DND-41 (cell line): ENCODE measurements at regions not wholly inside any gene's neighbourhood (a gene's known extent, or its start where the extent isn't known, plus 50 kb on each side); places are given as distances from the start of the nearest gene placed in this dataset.

Source experiments
- ATAC-seq: fragments of 200-7000 bp; cut with Tn5 transposase; 3 replicates; pipeline ENCODE4 v1.9.1; 2021; ENCODE audit warnings: low read depth; ENCODE audit not compliant: insufficient read depth
- DNase-seq: peaks from one replicate; pipeline ENCODE4 v3.0.0-alpha.2; 2020
- H2AFZ ChIP-seq: 2 replicates; pipeline ENCODE4 v1.6.0; 2012; ENCODE audit warnings: low read depth, low read length
- H3K27ac ChIP-seq: 2 replicates; pipeline ENCODE4 v1.5.1; 2012; ENCODE audit warnings: low read length, inconsistent platforms
- H3K27me3 ChIP-seq: fragments of 200-600 bp; sonication (generic); 2 replicates; pipeline ENCODE4 v1.6.0; 2012; ENCODE audit warnings: low read length, mild to moderate bottlenecking, inconsistent platforms; ENCODE audit not compliant: insufficient read depth, poor library complexity
- H3K36me3 ChIP-seq: 2 replicates; pipeline ENCODE4 v1.5.1; 2012; ENCODE audit warnings: low read length, inconsistent platforms; ENCODE audit not compliant: insufficient read depth
- H3K4me1 ChIP-seq: 2 replicates; pipeline ENCODE4 v1.5.1; 2012; ENCODE audit warnings: mild to moderate bottlenecking, low read length; ENCODE audit not compliant: insufficient read depth
- H3K4me2 ChIP-seq: 2 replicates; pipeline ENCODE4 v1.6.0; 2012; ENCODE audit warnings: mild to moderate bottlenecking, moderate library complexity, low read length, inconsistent platforms; ENCODE audit not compliant: insufficient read depth
- H3K4me3 ChIP-seq, 2 experiments: fragments of 200-600 bp in 1 of 2; shearing (Covaris generic) in 1 of 2; 2 replicates each; pipeline ENCODE4 v1.5.1; 2012 to 2016; ENCODE audit warnings: inconsistent platforms in 2 of 2, low read length in 2 of 2, mild to moderate bottlenecking in 2 of 2, low read depth in 1 of 2, moderate library complexity in 1 of 2
- H3K79me2 ChIP-seq: 2 replicates; pipeline ENCODE4 v1.6.0; 2012; ENCODE audit warnings: low read length, inconsistent platforms; ENCODE audit not compliant: insufficient read depth
- H3K9ac ChIP-seq: 2 replicates; pipeline ENCODE4 v1.6.0; 2012; ENCODE audit warnings: low read depth, mild to moderate bottlenecking, inconsistent platforms, low read length, moderate library complexity
- H3K9me3 ChIP-seq: 2 replicates; pipeline ENCODE4 v1.5.1; 2012; ENCODE audit warnings: low read length, moderate library complexity, mild to moderate bottlenecking, inconsistent platforms; ENCODE audit not compliant: insufficient read depth, severe bottlenecking
- H4K20me1 ChIP-seq: 2 replicates; pipeline ENCODE4 v1.6.0; 2012; ENCODE audit warnings: low read length; ENCODE audit not compliant: insufficient read depth
- CTCF ChIP-seq: IDR thresholded peaks from 2 replicates; pipeline ENCODE4 v1.5.1; 2012; ENCODE audit warnings: borderline replicate concordance, low read length, moderate library complexity, mild to moderate bottlenecking; ENCODE audit not compliant: poor library complexity, severe bottlenecking; ENCODE audit errors: extremely low read depth
- EZH2 ChIP-seq: IDR thresholded peaks from 3 replicates; pipeline ENCODE4 v1.6.1; 2012; ENCODE audit warnings: borderline replicate concordance, low read depth, mild to moderate bottlenecking, moderate library complexity, low read length, inconsistent platforms; ENCODE audit not compliant: severe bottlenecking

- H3K4me3 ChIP-seq = no peak overlapping the region
- DNase-seq = no peak
- no peak for ATAC-seq
These were observed 564.5 kb upstream of the PSMD7 start for GRCh38 chr16:73732143-73732542.

GRCh38 chr16:73730481-73731090, 566.0 kb upstream of the PSMD7 start:
- Histone ChIP-seq H3K4me2 (no peak overlapping the region), H3K9ac (no peak overlapping the region), H3K4me3 (no peak overlapping the region), H3K27ac (no peak overlapping the region), H3K27me3 (no peaks in the 10 kb centered on the region), H3K79me2 (no peaks in the 10 kb centered on the region), H3K4me1 (no peaks in the 10 kb centered on the region), H3K9me3 (no peaks in the 10 kb centered on the region), H3K36me3 (no peaks in the 10 kb centered on the region), H4K20me1 (no peaks in the 10 kb centered on the region), H2AFZ (no peak overlapping the region)
- DNase-seq (no peak), ATAC-seq (no peak)
- TF ChIP-seq CTCF = no peak
- TF ChIP-seq EZH2 = no peak

More at GRCh38 chr16:73732143-73732542, 564.5 kb upstream of the PSMD7 start:
- H3K9me3 ChIP-seq = no peaks in the 10 kb centered on the region
- H3K27me3 ChIP-seq = no peaks in the 10 kb centered on the region
- no peak for TF ChIP-seq CTCF
- no peak for TF ChIP-seq EZH2
- no peaks in the 10 kb centered on the region for H3K36me3 ChIP-seq
- H2AFZ ChIP-seq = no peak overlapping the region
- H3K4me2 ChIP-seq = no peak overlapping the region
- H3K9ac ChIP-seq = no peak overlapping the region
- no peak overlapping the region for H3K27ac ChIP-seq
- no peaks in the 10 kb centered on the region for H4K20me1 ChIP-seq
- H3K79me2 ChIP-seq = no peaks in the 10 kb centered on the region
- no peaks in the 10 kb centered on the region for H3K4me1 ChIP-seq

DNA sequence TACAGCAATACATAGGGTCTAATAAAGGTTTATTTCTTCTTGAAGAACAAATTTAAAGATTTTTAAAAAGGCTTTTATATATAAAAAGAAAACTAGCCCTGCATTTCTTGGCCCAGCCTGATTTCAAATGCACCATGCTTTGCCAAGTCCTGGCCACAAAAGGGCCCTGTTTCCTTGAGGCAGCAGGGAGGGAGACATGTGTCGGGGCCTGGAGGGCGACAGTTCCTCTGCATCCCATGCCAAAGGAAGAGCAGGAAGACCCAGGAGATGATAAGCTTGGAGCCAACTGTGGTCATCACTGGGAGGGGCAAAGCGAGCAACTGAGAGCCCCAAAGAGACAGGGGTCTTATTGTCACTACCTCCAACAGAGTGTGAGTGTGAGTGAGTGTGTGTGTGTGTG, 571.5 kb upstream of the PSMD7 start:
- Histone ChIP-seq H3K36me3 (no peaks in the 10 kb centered on the region), H3K4me3 (no peak overlapping the region), H3K9ac (no peak overlapping the region), H2AFZ (no peak overlapping the region), H3K9me3 (no peaks in the 10 kb centered on the region), H3K27ac (no peak overlapping the region), H4K20me1 (no peaks in the 10 kb centered on the region), H3K4me2 (no peak overlapping the region), H3K4me1 (no peaks in the 10 kb centered on the region), H3K27me3 (peaks cover 5% of the 10 kb centered on the region), H3K79me2 (no peaks in the 10 kb centered on the region)
- no peak for ATAC-seq
- DNase-seq = no peak
- TF ChIP-seq CTCF = no peak

DNA sequence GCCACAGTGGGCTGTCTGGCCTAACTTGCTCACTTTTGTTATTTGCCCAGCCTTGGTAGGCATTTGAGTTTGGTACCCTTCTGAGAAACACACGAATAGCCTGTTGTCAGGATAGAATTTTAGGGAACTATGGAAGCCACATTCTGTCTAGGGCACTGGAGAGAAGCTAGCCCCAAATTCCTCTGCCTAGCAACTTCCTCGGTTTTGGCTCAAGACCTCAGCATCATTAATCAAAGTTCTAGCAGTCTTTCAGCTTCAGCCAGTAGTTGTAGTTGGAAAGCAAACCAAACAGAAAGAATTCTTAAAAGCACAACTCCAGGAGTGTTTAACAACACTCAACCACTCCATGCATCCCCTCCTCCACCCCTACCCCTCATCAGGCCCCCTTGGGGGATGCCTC, 572.1 kb upstream of the PSMD7 start:
- no peak overlapping the region for H2AFZ ChIP-seq
- H4K20me1 ChIP-seq = no peaks in the 10 kb centered on the region
- no peak overlapping the region for H3K27ac ChIP-seq
- H3K27me3 ChIP-seq = peaks cover 5% of the 10 kb centered on the region
- DNase-seq (no peak), ATAC-seq (no peak)
- H3K4me1 ChIP-seq = no peaks in the 10 kb centered on the region
- H3K4me2 ChIP-seq = no peak overlapping the region
- no peaks in the 10 kb centered on the region for H3K36me3 ChIP-seq
- no peak for TF ChIP-seq EZH2
- no peak for TF ChIP-seq CTCF
- no peak overlapping the region for H3K4me3 ChIP-seq
- H3K9me3 ChIP-seq = no peaks in the 10 kb centered on the region
- H3K79me2 ChIP-seq = no peaks in the 10 kb centered on the region
- H3K9ac ChIP-seq = no peak overlapping the region
